Astrocyte (in vitro differentiated cells and primary cell): ENCODE measurements at regions not wholly inside any gene's neighbourhood (a gene's known extent, or its start where the extent isn't known, plus 50 kb on each side); places are given as distances from the start of the nearest gene placed in this dataset.
A peak's percentile ranks its signal among the peaks of the same experiment; 100 is the strongest.

ENCODE experiments used
- DNase-seq: peaks from one replicate; pipeline ENCODE4 v3.0.0-alpha.2; 2010; ENCODE audit warnings: low read depth
- FAIRE-seq: peaks from 2 replicates; lab custom pipeline; 2011; peaks lifted over from hg19 to GRCh38; lab: Jason Lieb, UNC
- H2AFZ ChIP-seq: 2 replicates; pipeline ENCODE4 v1.6.0; 2012; ENCODE audit warnings: low read depth, low read length, inconsistent platforms
- H3K27ac ChIP-seq: 2 replicates; pipeline ENCODE4 v1.5.1; 2011; ENCODE audit warnings: low read depth, low read length, inconsistent platforms
- H3K27me3 ChIP-seq: 2 replicates; pipeline ENCODE4 v1.6.0; 2011; ENCODE audit warnings: low read length, inconsistent platforms; ENCODE audit not compliant: insufficient read depth
- H3K36me3 ChIP-seq: 2 replicates; pipeline ENCODE4 v1.5.1; 2011; ENCODE audit warnings: low read length, inconsistent platforms; ENCODE audit not compliant: insufficient read depth
- H3K4me1 ChIP-seq: 2 replicates; pipeline ENCODE4 v1.5.1; 2011; ENCODE audit warnings: low read length, inconsistent platforms; ENCODE audit not compliant: insufficient read depth
- H3K4me2 ChIP-seq: 2 replicates; pipeline ENCODE4 v1.6.0; 2012; ENCODE audit warnings: low read length, inconsistent platforms
- H3K4me3 ChIP-seq: 2 replicates; pipeline ENCODE4 v1.5.1; 2011; ENCODE audit warnings: low read depth, mild to moderate bottlenecking, low read length, inconsistent platforms; ENCODE audit not compliant: insufficient read depth
- H3K79me2 ChIP-seq: 2 replicates; pipeline ENCODE4 v1.6.0; 2012; ENCODE audit warnings: mild to moderate bottlenecking, low read length, inconsistent platforms; ENCODE audit not compliant: insufficient read depth
- H3K9ac ChIP-seq: 2 replicates; pipeline ENCODE4 v1.6.0; 2012; ENCODE audit warnings: mild to moderate bottlenecking, low read length, inconsistent platforms
- H3K9me3 ChIP-seq: 2 replicates; pipeline ENCODE4 v1.5.1; 2012; ENCODE audit warnings: low read depth, mild to moderate bottlenecking, low read length, inconsistent platforms; ENCODE audit not compliant: insufficient read depth
- H4K20me1 ChIP-seq: 2 replicates; pipeline ENCODE4 v1.6.0; 2012; ENCODE audit warnings: low read length, inconsistent platforms; ENCODE audit not compliant: insufficient read depth
- H3K27ac Mint-ChIP-seq: one replicate; pipeline ENCODE4 v1.8.0; 2021; ENCODE audit warnings: mild to moderate bottlenecking, mixed read lengths; ENCODE audit not compliant: unreplicated experiment
- H3K27me3 Mint-ChIP-seq: one replicate; pipeline ENCODE4 v1.8.0; 2021; ENCODE audit warnings: low read depth, mixed read lengths; ENCODE audit not compliant: unreplicated experiment
- H3K36me3 Mint-ChIP-seq: one replicate; pipeline ENCODE4 v1.8.0; 2021; ENCODE audit warnings: low read depth, mixed read lengths; ENCODE audit not compliant: unreplicated experiment
- H3K4me1 Mint-ChIP-seq: one replicate; pipeline ENCODE4 v1.8.0; 2021; ENCODE audit warnings: low read depth, mixed read lengths; ENCODE audit not compliant: unreplicated experiment
- H3K4me3 Mint-ChIP-seq: one replicate; pipeline ENCODE4 v1.8.0; 2021; ENCODE audit warnings: mild to moderate bottlenecking, moderate library complexity, mixed read lengths; ENCODE audit not compliant: unreplicated experiment
- H3K9me3 Mint-ChIP-seq: one replicate; pipeline ENCODE4 v1.8.0; 2021; ENCODE audit warnings: mild to moderate bottlenecking, mixed read lengths; ENCODE audit not compliant: unreplicated experiment
- EZH2 ChIP-seq: IDR thresholded peaks from 2 replicates; pipeline ENCODE4 v1.6.1; 2012; ENCODE audit warnings: mild to moderate bottlenecking, low read length, inconsistent platforms; ENCODE audit not compliant: insufficient read depth
- TF ChIP-seq, protein P1 (sequence below): IDR thresholded peaks from 2 replicates; pipeline ENCODE4 v1.5.1; 2011; ENCODE audit warnings: low read depth, mild to moderate bottlenecking, inconsistent platforms, low read length, moderate library complexity; ENCODE audit not compliant: insufficient read depth

DNA sequence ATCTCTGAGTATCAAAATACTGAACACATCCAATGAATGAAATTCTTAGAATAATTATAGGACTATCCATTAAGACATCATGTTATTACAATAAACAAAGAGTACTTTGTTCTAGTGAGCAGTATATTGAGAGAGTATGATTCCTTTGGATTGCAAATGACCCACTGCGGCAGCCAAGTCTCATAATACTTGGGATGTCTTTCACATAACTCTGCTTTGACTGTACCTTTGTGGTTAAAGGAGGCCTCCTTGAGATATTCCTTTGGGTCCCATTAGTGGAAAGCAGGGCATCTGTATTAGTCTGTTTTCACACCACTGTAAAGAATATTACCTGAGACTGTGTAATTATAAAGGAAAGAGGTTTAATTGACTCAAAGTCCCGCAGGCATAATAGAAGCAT lies 593.8 kb downstream of the TRHDE start:
- Histone ChIP-seq H3K9ac (no peak overlapping the region), H3K27me3 (no peaks in the 10 kb centered on the region), H3K27ac (no peak overlapping the region), H3K4me3 (no peak overlapping the region), H2AFZ (no peak overlapping the region), H3K79me2 (no peaks in the 10 kb centered on the region), H3K36me3 (no peaks in the 10 kb centered on the region), H3K4me1 (no peaks in the 10 kb centered on the region), H3K9me3 (no peaks in the 10 kb centered on the region), H3K4me2 (no peak overlapping the region), H4K20me1 (no peaks in the 10 kb centered on the region)
- DNase-seq: peak; percentile 3
- Mint-ChIP-seq H3K27ac (no peak overlapping the region), H3K4me3 (no peak overlapping the region), H3K36me3 (no peaks in the 10 kb centered on the region), H3K4me1 (peaks cover 8% of the 10 kb centered on the region), H3K27me3 (no peaks in the 10 kb centered on the region), H3K9me3 (no peaks in the 10 kb centered on the region)
- FAIRE-seq: no peak
- TF ChIP-seq, protein P1, sequence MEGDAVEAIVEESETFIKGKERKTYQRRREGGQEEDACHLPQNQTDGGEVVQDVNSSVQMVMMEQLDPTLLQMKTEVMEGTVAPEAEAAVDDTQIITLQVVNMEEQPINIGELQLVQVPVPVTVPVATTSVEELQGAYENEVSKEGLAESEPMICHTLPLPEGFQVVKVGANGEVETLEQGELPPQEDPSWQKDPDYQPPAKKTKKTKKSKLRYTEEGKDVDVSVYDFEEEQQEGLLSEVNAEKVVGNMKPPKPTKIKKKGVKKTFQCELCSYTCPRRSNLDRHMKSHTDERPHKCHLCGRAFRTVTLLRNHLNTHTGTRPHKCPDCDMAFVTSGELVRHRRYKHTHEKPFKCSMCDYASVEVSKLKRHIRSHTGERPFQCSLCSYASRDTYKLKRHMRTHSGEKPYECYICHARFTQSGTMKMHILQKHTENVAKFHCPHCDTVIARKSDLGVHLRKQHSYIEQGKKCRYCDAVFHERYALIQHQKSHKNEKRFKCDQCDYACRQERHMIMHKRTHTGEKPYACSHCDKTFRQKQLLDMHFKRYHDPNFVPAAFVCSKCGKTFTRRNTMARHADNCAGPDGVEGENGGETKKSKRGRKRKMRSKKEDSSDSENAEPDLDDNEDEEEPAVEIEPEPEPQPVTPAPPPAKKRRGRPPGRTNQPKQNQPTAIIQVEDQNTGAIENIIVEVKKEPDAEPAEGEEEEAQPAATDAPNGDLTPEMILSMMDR: no peak
- no peak for TF ChIP-seq EZH2

DNA sequence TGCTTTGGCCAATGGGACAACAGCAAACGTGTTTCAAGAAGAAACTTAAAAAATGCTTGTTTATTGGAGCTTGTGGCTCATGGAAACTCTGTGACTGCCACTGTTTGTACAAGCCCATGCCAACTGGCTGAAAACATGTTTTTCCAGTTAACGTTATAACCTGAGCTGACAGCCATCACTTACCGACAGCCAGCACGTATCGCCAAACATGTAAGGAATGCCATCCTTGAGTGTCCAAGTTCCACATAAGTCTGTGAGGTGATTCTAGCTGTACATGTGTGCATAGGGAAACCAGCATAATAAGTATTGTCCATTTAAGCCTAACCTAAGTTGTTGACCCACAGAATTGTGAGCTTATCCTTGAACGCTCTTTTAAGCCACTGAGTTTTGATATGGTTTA lies 596.9 kb downstream of the TRHDE start:
- H4K20me1 ChIP-seq: no peaks in the 10 kb centered on the region
- no peak overlapping the region for H3K9ac ChIP-seq
- H3K27me3 ChIP-seq: no peaks in the 10 kb centered on the region
- TF ChIP-seq, protein P1: no peak
- TF ChIP-seq EZH2: no peak
- Mint-ChIP-seq H3K4me1 (peaks cover 8% of the 10 kb centered on the region), H3K27ac (no peak overlapping the region), H3K4me3 (no peak overlapping the region), H3K9me3 (no peaks in the 10 kb centered on the region), H3K27me3 (no peaks in the 10 kb centered on the region), H3K36me3 (no peaks in the 10 kb centered on the region)
- FAIRE-seq (no peak), DNase-seq (no peak)
- H3K4me1 ChIP-seq: no peaks in the 10 kb centered on the region
- no peaks in the 10 kb centered on the region for H3K79me2 ChIP-seq
- no peak overlapping the region for H2AFZ ChIP-seq
- H3K36me3 ChIP-seq: no peaks in the 10 kb centered on the region
- H3K27ac ChIP-seq: no peak overlapping the region
- no peaks in the 10 kb centered on the region for H3K9me3 ChIP-seq
- H3K4me2 ChIP-seq: no peak overlapping the region
- H3K4me3 ChIP-seq: no peak overlapping the region

DNA sequence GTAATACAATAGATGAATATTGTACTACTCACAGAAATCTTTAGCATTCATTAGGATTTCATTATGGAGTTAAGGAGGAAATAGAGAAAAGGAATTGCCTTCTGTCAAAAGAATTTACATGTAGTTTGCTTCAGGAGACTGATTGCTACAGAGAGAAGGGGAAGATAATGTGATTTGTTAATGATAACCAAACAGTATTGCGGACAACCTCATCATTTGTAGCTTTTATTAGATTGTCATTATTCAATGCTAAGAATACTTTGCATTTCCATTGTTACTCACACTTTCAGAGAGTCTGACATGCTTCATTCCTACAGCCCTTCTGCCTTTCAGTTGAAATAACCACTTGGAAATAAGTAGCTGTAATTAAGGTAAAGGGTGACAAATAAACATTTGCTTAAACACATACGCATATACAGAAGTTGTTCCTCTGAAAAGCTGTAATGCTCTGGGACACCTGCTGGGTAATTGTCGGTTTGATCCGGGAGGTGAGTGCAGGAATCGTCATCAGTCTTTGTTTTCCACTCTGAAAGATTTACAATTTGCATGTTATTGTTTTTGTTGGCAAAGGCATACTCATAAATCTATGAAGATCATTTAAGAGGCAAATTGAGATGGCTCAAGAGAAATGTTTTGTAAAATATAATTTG lies 600.2 kb downstream of the TRHDE start:
- Mint-ChIP-seq H3K27me3 (no peaks in the 10 kb centered on the region), H3K9me3 (no peaks in the 10 kb centered on the region), H3K4me1 (no peaks in the 10 kb centered on the region), H3K4me3 (no peak overlapping the region), H3K27ac (no peak overlapping the region), H3K36me3 (no peaks in the 10 kb centered on the region)
- no peaks in the 10 kb centered on the region for H3K27me3 ChIP-seq
- FAIRE-seq (no peak), DNase-seq (no peak)
- no peak overlapping the region for H3K9ac ChIP-seq
- H3K79me2 ChIP-seq: no peaks in the 10 kb centered on the region
- TF ChIP-seq EZH2: no peak
- TF ChIP-seq, protein P1: no peak
- no peaks in the 10 kb centered on the region for H3K36me3 ChIP-seq
- no peak overlapping the region for H3K4me2 ChIP-seq
- H2AFZ ChIP-seq: no peak overlapping the region
- no peaks in the 10 kb centered on the region for H4K20me1 ChIP-seq
- no peaks in the 10 kb centered on the region for H3K9me3 ChIP-seq
- no peak overlapping the region for H3K27ac ChIP-seq
- H3K4me3 ChIP-seq: no peak overlapping the region
- no peaks in the 10 kb centered on the region for H3K4me1 ChIP-seq
